ENCODE measurements at regions not wholly inside any gene's neighbourhood (a gene's known extent, or its start where the extent isn't known, plus 50 kb on each side); places are given as distances from the start of the nearest gene placed in this dataset.
"Not testable (repeated sequence)": the region's sequence is repeated elsewhere in the genome, so short reads cannot be mapped to it uniquely, and the experiment has no call there.

- TF ChIP-seq TCF4 (CRISPR knock-in tag; IDR thresholded peaks at IDR 0.05; ENCODE audit: borderline replicate concordance): no peak
- TF ChIP-seq PPARA (CRISPR knock-in tag; IDR thresholded peaks at IDR 0.05; ENCODE audit: borderline replicate concordance): no peak
- no peak for TF ChIP-seq PATZ1 (CRISPR knock-in tag; IDR thresholded peaks at IDR 0.05; ENCODE audit: borderline replicate concordance)
- no peak for TF ChIP-seq ZC3H10 (CRISPR knock-in tag; IDR thresholded peaks at IDR 0.05)
- TF ChIP-seq POU6F1 (CRISPR knock-in tag; IDR thresholded peaks at IDR 0.05; ENCODE audit: borderline replicate concordance, low read depth): no peak
- TF ChIP-seq GLIS3 (CRISPR knock-in tag; IDR thresholded peaks at IDR 0.05): no peak
- no peak for TF ChIP-seq ZNF70 (CRISPR knock-in tag; IDR thresholded peaks at IDR 0.05)
- TF ChIP-seq ZFP30 (CRISPR knock-in tag; IDR thresholded peaks at IDR 0.05): no peak
- TF ChIP-seq ZNF565 (CRISPR knock-in tag; conservative IDR thresholded peaks at IDR 0.05; ENCODE audit: low read depth): no peak
- TF ChIP-seq ARNTL (CRISPR knock-in tag; IDR thresholded peaks at IDR 0.05; ENCODE audit: borderline replicate concordance, low read depth): no peak
- ATAC-seq: no peak
These were observed 164.4 kb downstream of the CXXC4 start for GRCh38 chr4:104330125-104330905.

GRCh38 chr4:104326991-104327694 lies 167.6 kb downstream of the CXXC4 start:
- ATAC-seq: not testable (repeated sequence)

GRCh38 chr4:104302731-104303130 lies 192.0 kb downstream of the CXXC4 start:
- no peak for ATAC-seq
- no peak for TF ChIP-seq ESRRG (CRISPR knock-in tag; IDR thresholded peaks at IDR 0.05)
- no peak for TF ChIP-seq ZNF70 (CRISPR knock-in tag; IDR thresholded peaks at IDR 0.05)
- no peak for TF ChIP-seq ZNF8 (CRISPR knock-in tag; IDR thresholded peaks at IDR 0.05)
- TF ChIP-seq BACH2 (CRISPR knock-in tag; IDR thresholded peaks at IDR 0.05; ENCODE audit: borderline replicate concordance): no peak
- no peak for TF ChIP-seq ZC3H10 (CRISPR knock-in tag; IDR thresholded peaks at IDR 0.05)
- TF ChIP-seq ZFP3 (CRISPR knock-in tag; IDR thresholded peaks at IDR 0.05): no peak
- TF ChIP-seq CSRNP3 (CRISPR knock-in tag; IDR thresholded peaks at IDR 0.05): no peak
- TF ChIP-seq OSR1 (CRISPR knock-in tag; IDR thresholded peaks at IDR 0.05): no peak
- TF ChIP-seq ZNF565 (CRISPR knock-in tag; conservative IDR thresholded peaks at IDR 0.05; ENCODE audit: low read depth): no peak
- no peak for TF ChIP-seq TOX (CRISPR knock-in tag; IDR thresholded peaks at IDR 0.05; ENCODE audit: borderline replicate concordance)
- TF ChIP-seq ZFP30 (CRISPR knock-in tag; IDR thresholded peaks at IDR 0.05): no peak
- no peak for TF ChIP-seq PATZ1 (CRISPR knock-in tag; IDR thresholded peaks at IDR 0.05; ENCODE audit: borderline replicate concordance)
- TF ChIP-seq PPARA (CRISPR knock-in tag; IDR thresholded peaks at IDR 0.05; ENCODE audit: borderline replicate concordance): no peak
- TF ChIP-seq SNAI2 (CRISPR knock-in tag; IDR thresholded peaks at IDR 0.05): no peak
- TF ChIP-seq ARNTL (CRISPR knock-in tag; IDR thresholded peaks at IDR 0.05; ENCODE audit: borderline replicate concordance, low read depth): no peak
- TF ChIP-seq CREB5 (CRISPR knock-in tag; IDR thresholded peaks at IDR 0.05; ENCODE audit: low read depth): no peak
- TF ChIP-seq CSDC2 (CRISPR knock-in tag; IDR thresholded peaks at IDR 0.05): no peak
- no peak for TF ChIP-seq ISL1 (CRISPR knock-in tag; IDR thresholded peaks at IDR 0.05)

Data from SK-N-SH treated with all-trans-retinoic acid at 6 μM for 48 hours (cell line).